H9 (cell line): ENCODE measurements at regions not wholly inside any gene's neighbourhood (a gene's known extent, or its start where the extent isn't known, plus 50 kb on each side); places are given as distances from the start of the nearest gene placed in this dataset.

Experiments used
- DNase-seq: peaks from one replicate; pipeline ENCODE4 v3.0.0-alpha.2; 2017
- H2AFZ ChIP-seq: one replicate; pipeline ENCODE4 v1.6.1; 2013; ENCODE audit warnings: mild to moderate bottlenecking, low read length, control low read depth, moderate library complexity
- H2AK5ac ChIP-seq: 2 replicates; pipeline ENCODE4 v1.6.1; 2013; ENCODE audit warnings: low read length, control low read depth, mixed read lengths; ENCODE audit not compliant: insufficient read length
- H2BK120ac ChIP-seq: one replicate; pipeline ENCODE4 v1.6.1; 2013; ENCODE audit warnings: low read depth, mild to moderate bottlenecking, low read length, control low read depth, inconsistent platforms; ENCODE audit not compliant: poor library complexity, severe bottlenecking
- H2BK12ac ChIP-seq: 2 replicates; pipeline ENCODE4 v1.6.1; 2013; ENCODE audit warnings: low read length, control low read depth, mixed read lengths, low read depth; ENCODE audit not compliant: insufficient read length
- H2BK15ac ChIP-seq: 2 replicates; pipeline ENCODE4 v1.6.1; 2013; ENCODE audit warnings: low read depth, low read length, control low read depth
- H2BK20ac ChIP-seq: one replicate; pipeline ENCODE4 v1.6.1; 2013; ENCODE audit warnings: low read depth, mild to moderate bottlenecking, low read length, control low read depth, inconsistent platforms; ENCODE audit not compliant: poor library complexity, severe bottlenecking
- H2BK5ac ChIP-seq: 2 replicates; pipeline ENCODE4 v1.6.1; 2013; ENCODE audit warnings: low read length, control low read depth, mixed read lengths; ENCODE audit not compliant: insufficient read length
- H3K14ac ChIP-seq: 2 replicates; pipeline ENCODE4 v1.6.1; 2013; ENCODE audit warnings: low read length, control low read depth; ENCODE audit not compliant: insufficient read depth
- H3K18ac ChIP-seq: 2 replicates; pipeline ENCODE4 v1.6.1; 2013; ENCODE audit warnings: low read depth, mild to moderate bottlenecking, mixed read lengths, low read length, control low read depth; ENCODE audit not compliant: insufficient read length
- H3K23ac ChIP-seq: 2 replicates; pipeline ENCODE4 v1.6.1; 2013; ENCODE audit warnings: low read length, control low read depth, mixed read lengths, low read depth; ENCODE audit not compliant: insufficient read length
- H3K23me2 ChIP-seq: 2 replicates; pipeline ENCODE4 v1.6.1; 2013; ENCODE audit warnings: low read depth, mild to moderate bottlenecking, mixed read lengths, low read length, control low read depth; ENCODE audit not compliant: insufficient read length, poor library complexity, severe bottlenecking
- H3K27ac ChIP-seq: 2 replicates; pipeline ENCODE4 v1.5.1; 2013; ENCODE audit warnings: low read length, control low read depth, mixed read lengths, low read depth; ENCODE audit not compliant: insufficient read length
- H3K27me3 ChIP-seq: 2 replicates; pipeline ENCODE4 v1.6.1; 2013; ENCODE audit warnings: low read length, control low read depth, inconsistent platforms; ENCODE audit not compliant: insufficient read depth
- H3K4ac ChIP-seq: 2 replicates; pipeline ENCODE4 v1.6.1; 2013; ENCODE audit warnings: low read depth, mild to moderate bottlenecking, control low read depth, inconsistent platforms, low read length, moderate library complexity
- H3K4me1 ChIP-seq: 2 replicates; pipeline ENCODE4 v1.6.1; 2013; ENCODE audit warnings: low read length, control low read depth, inconsistent platforms; ENCODE audit not compliant: insufficient read depth
- H3K4me2 ChIP-seq: 2 replicates; pipeline ENCODE4 v1.6.1; 2013; ENCODE audit warnings: low read length, control low read depth, mixed read lengths; ENCODE audit not compliant: insufficient read length, insufficient read depth
- H3K56ac ChIP-seq: 2 replicates; pipeline ENCODE4 v1.6.1; 2013; ENCODE audit warnings: low read depth, mild to moderate bottlenecking, mixed read lengths, low read length, control low read depth; ENCODE audit not compliant: insufficient read length
- H3K79me1 ChIP-seq: 2 replicates; pipeline ENCODE4 v1.6.1; 2013; ENCODE audit warnings: low read depth, mild to moderate bottlenecking, moderate library complexity, low read length, control low read depth, inconsistent platforms; ENCODE audit not compliant: insufficient read depth, poor library complexity, severe bottlenecking
- H3K79me2 ChIP-seq: 2 replicates; pipeline ENCODE4 v1.6.1; 2013; ENCODE audit warnings: low read length, control low read depth, inconsistent platforms; ENCODE audit not compliant: insufficient read depth
- H3K9ac ChIP-seq: 2 replicates; pipeline ENCODE4 v1.6.1; 2013; ENCODE audit warnings: low read length, control low read depth, mixed read lengths; ENCODE audit not compliant: insufficient read length; ENCODE audit errors: extremely low read depth
- H3K9me3 ChIP-seq: one replicate; pipeline ENCODE4 v1.6.1; 2013; ENCODE audit warnings: low read depth, low read length, inconsistent platforms; ENCODE audit not compliant: control insufficient read depth
- H3T11ph ChIP-seq: one replicate; pipeline ENCODE4 v1.6.1; 2013; ENCODE audit warnings: mild to moderate bottlenecking, low read length, control low read depth, inconsistent platforms
- H4K20me1 ChIP-seq: one replicate; pipeline ENCODE4 v1.6.1; 2013; ENCODE audit not compliant: control insufficient read depth, insufficient read length, insufficient read depth
- H4K5ac ChIP-seq: 2 replicates; pipeline ENCODE4 v1.6.1; 2013; ENCODE audit warnings: low read depth, mild to moderate bottlenecking, mixed read lengths, low read length, control low read depth; ENCODE audit not compliant: insufficient read length
- H4K8ac ChIP-seq: replicated peaks from 2 replicates; pipeline ENCODE4 v1.6.1; 2013; ENCODE audit warnings: low read length, control low read depth, mixed read lengths, low read depth; ENCODE audit not compliant: insufficient read length
- H4K91ac ChIP-seq: 2 replicates; pipeline ENCODE4 v1.6.1; 2013; ENCODE audit warnings: low read depth, mild to moderate bottlenecking, moderate library complexity, mixed read lengths, low read length, control low read depth; ENCODE audit not compliant: insufficient read length
- H3K27ac Mint-ChIP-seq, 3 experiments: 2 replicates in 2 of 3; 3 replicates in 1 of 3; pipeline ENCODE4 v1.8.0; 2020 to 2021; ENCODE audit warnings: mixed read lengths in 3 of 3, mild to moderate bottlenecking in 1 of 3, moderate library complexity in 1 of 3
- H3K27me3 Mint-ChIP-seq: 2 replicates; pipeline ENCODE4 v1.8.0; 2021; ENCODE audit warnings: low read depth, mild to moderate bottlenecking, moderate library complexity, mixed read lengths
- H3K36me3 Mint-ChIP-seq, 3 experiments: 2 replicates in 2 of 3; 3 replicates in 1 of 3; pipeline ENCODE4 v1.8.0; 2020 to 2021; ENCODE audit warnings: low read depth in 3 of 3, mixed read lengths in 3 of 3; ENCODE audit not compliant: insufficient read depth in 1 of 3
- H3K4me1 Mint-ChIP-seq, 2 experiments: 2 replicates each; pipeline ENCODE4 v1.8.0; 2020; ENCODE audit warnings: mixed read lengths in 2 of 2
- H3K4me3 Mint-ChIP-seq, 2 experiments: 2 replicates in 1 of 2; 3 replicates in 1 of 2; pipeline ENCODE4 v1.8.0; 2020 to 2021; ENCODE audit warnings: mild to moderate bottlenecking in 2 of 2, mixed read lengths in 2 of 2, moderate library complexity in 1 of 2
- H3K9me3 Mint-ChIP-seq, 2 experiments: 2 replicates in 1 of 2; 3 replicates in 1 of 2; pipeline ENCODE4 v1.8.0; 2020; ENCODE audit warnings: mild to moderate bottlenecking in 2 of 2, mixed read lengths in 2 of 2, moderate library complexity in 1 of 2
- CTCF ChIP-seq: fragments of 200-600 bp; sonication (generic); conservative IDR thresholded peaks from 3 replicates; pipeline ENCODE4 v1.8.0; 2021; ENCODE audit warnings: antibody characterized with exemption, mild to moderate bottlenecking
- WGBS: extraction: QIAGEN DNeasy Blood & Tissue Kit; methylation state at CpG from one replicate; pipeline ENCODE4 v1.1.7; 2013; ENCODE audit warnings: missing lambda C conversion rate, low lambda C conversion rate, mixed read lengths; ENCODE audit not compliant: insufficient read length; ENCODE audit errors: extremely low coverage; 5-methylcytosine and 5-hydroxymethylcytosine counted together

DNA sequence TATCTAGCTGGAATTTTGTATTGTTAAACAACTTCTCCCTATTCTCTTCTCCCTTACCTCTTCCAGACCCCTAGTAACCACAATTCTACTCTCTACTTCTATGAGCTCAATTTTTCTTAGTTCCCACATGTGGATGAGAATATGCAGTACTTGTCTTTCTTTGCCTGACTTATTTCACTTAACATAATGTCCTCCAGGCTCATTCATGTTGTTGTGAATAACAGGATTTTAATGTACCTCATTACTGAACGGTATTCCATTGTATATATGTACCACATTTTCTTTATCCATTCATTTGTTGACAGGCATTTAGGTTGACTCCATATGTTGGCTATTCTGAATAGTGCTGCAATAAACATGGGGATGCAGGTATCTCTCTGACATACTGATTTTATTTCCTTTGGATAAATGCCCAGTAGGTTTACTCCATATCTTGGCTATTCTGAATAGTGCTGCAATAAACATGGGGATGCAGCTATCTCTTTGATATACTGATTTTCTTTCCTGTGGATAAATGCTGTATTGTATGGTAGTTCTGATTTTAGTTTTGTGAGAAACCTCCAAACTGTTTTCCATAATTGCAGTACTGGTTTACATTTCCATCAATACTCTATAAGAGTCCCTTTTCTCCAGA, 116.0 kb upstream of the INHBA start:
- H4K5ac ChIP-seq, result no peak overlapping the region
- no peak overlapping the region for H3K4ac ChIP-seq
- H3K27ac ChIP-seq, result no peak overlapping the region
- peaks cover 16% of the 10 kb centered on the region for H3K27me3 Mint-ChIP-seq
- H3K79me1 ChIP-seq, result no peaks in the 10 kb centered on the region
- H3K4me3 Mint-ChIP-seq, result no peak overlapping the region
- 0 out of 5 replicates have a peak, but pooled peaks cover 0 to 2% of the 10 kb centered on the region in 2 experiments for H3K9me3 Mint-ChIP-seq
- H3K27me3 ChIP-seq, result no peaks in the 10 kb centered on the region
- no peaks in the 10 kb centered on the region for H3K36me3 Mint-ChIP-seq
- DNase-seq, result no peak
- no peak overlapping the region for H2BK15ac ChIP-seq
- no peak overlapping the region for H2AK5ac ChIP-seq
- H2BK120ac ChIP-seq, result no peak overlapping the region
- no peak overlapping the region for H2BK5ac ChIP-seq
- H3K27ac Mint-ChIP-seq, result no peak overlapping the region
- no peak overlapping the region for H2BK20ac ChIP-seq
- no peak overlapping the region for H3K56ac ChIP-seq
- no peak overlapping the region for H2BK12ac ChIP-seq
- TF ChIP-seq CTCF, result no peak
- H3K18ac ChIP-seq, result no peak overlapping the region
- H3K4me1 Mint-ChIP-seq, result peaks cover 26 to 31% of the 10 kb centered on the region in 2 experiments
- no peak overlapping the region for H3K9ac ChIP-seq
- H3K14ac ChIP-seq, result no peak overlapping the region
- no CpG with 5 or more reads among the region's 1 CpG for WGBS
- no peaks in the 10 kb centered on the region for H3K23me2 ChIP-seq
- H3K4me1 ChIP-seq, result no peaks in the 10 kb centered on the region; the same call in 1 of the 2 replicates
- no peak overlapping the region for H4K91ac ChIP-seq
- H4K8ac ChIP-seq, result no peak overlapping the region
- no peak overlapping the region for H3T11ph ChIP-seq
- no peak overlapping the region for H3K4me2 ChIP-seq
- H3K23ac ChIP-seq, result no peak overlapping the region
- H2AFZ ChIP-seq, result no peak overlapping the region
- H3K9me3 ChIP-seq, result no peaks in the 10 kb centered on the region
- no peaks in the 10 kb centered on the region for H4K20me1 ChIP-seq
- no peaks in the 10 kb centered on the region for H3K79me2 ChIP-seq
